Epithelial cell of esophagus (primary cell): ENCODE measurements at regions not wholly inside any gene's neighbourhood (a gene's known extent, or its start where the extent isn't known, plus 50 kb on each side); places are given as distances from the start of the nearest gene placed in this dataset.

Experiments used
- DNase-seq: peaks from one replicate; pipeline ENCODE4 v3.0.0; 2010; ENCODE audit warnings: low read depth
- H3K4me3 ChIP-seq: 2 replicates; pipeline ENCODE4 v1.5.1; 2011; ENCODE audit warnings: mild to moderate bottlenecking, low read length, control low read depth
- TF ChIP-seq, protein P1 (sequence below): IDR thresholded peaks from 2 replicates; pipeline ENCODE4 v1.5.1; 2011; ENCODE audit warnings: low read depth, mild to moderate bottlenecking, low read length, control low read depth, inconsistent platforms; ENCODE audit not compliant: insufficient read depth; ENCODE audit errors: missing control alignments

DNA sequence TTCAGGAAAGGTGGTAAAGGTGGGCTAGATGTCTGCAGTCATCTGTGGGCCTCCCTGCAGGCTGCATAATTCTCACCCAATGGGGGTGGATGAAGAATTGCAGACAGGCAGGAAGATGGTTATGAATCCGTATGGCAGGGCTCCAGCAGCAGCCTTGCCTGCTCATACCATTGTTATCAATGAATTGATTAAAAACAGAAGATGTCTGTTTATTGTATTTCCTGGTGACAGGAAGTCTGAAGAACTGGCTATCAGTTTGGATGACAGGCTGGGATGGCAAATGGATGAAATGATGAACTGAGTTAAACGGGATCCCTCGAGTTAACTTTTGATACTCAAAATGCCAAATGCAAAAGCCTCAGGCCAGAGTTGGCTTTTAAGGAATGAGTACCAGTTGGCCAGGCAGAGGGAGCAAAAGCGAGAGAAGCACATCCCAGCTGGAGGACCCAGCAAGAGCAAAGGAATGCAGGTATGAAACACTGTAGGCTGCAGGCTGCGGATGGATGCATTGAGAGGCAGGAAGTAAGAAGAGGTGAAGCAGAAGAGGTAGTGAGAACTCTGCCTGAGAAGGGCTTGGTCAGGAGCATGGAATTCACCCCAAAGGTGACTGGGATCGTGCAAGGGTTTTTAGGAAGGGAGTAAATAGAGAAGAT, 550.0 kb upstream of the TBX3 start:
- TF ChIP-seq, protein P1, sequence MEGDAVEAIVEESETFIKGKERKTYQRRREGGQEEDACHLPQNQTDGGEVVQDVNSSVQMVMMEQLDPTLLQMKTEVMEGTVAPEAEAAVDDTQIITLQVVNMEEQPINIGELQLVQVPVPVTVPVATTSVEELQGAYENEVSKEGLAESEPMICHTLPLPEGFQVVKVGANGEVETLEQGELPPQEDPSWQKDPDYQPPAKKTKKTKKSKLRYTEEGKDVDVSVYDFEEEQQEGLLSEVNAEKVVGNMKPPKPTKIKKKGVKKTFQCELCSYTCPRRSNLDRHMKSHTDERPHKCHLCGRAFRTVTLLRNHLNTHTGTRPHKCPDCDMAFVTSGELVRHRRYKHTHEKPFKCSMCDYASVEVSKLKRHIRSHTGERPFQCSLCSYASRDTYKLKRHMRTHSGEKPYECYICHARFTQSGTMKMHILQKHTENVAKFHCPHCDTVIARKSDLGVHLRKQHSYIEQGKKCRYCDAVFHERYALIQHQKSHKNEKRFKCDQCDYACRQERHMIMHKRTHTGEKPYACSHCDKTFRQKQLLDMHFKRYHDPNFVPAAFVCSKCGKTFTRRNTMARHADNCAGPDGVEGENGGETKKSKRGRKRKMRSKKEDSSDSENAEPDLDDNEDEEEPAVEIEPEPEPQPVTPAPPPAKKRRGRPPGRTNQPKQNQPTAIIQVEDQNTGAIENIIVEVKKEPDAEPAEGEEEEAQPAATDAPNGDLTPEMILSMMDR = no peak
- no peak for DNase-seq
- no peak overlapping the region for H3K4me3 ChIP-seq

GRCh38 chr12:115232455-115233156, 548.6 kb upstream of the TBX3 start:
- H3K4me3 ChIP-seq = no peak overlapping the region
- TF ChIP-seq, protein P1 = no peak
- DNase-seq = peak; percentile 23

DNA sequence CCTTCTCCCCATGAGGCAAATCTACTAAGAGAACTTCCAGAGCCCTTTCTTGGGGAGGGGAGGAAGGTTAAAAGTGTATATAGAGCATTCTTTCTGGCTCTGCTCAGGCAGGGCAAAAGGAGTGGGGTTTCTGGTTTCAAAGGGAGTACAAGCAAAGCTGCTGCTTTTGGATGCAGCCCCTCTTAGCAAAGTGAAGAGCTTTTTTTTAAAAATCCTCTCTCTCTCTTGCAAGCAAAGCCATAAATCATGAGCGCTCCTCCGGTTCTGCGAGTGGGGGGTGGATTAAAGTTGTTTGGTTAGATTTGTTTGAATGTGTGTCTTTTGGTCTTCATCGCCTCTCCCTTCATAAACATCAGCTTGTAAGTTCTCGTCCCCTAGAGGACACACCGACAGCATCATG, 546.6 kb upstream of the TBX3 start:
- H3K4me3 ChIP-seq = no peak overlapping the region
- TF ChIP-seq, protein P1 = no peak
- DNase-seq = no peak

GRCh38 chr12:115229517-115229916, 545.5 kb upstream of the TBX3 start:
- no peak overlapping the region for H3K4me3 ChIP-seq
- DNase-seq = no peak
- TF ChIP-seq, protein P1 = no peak

DNA sequence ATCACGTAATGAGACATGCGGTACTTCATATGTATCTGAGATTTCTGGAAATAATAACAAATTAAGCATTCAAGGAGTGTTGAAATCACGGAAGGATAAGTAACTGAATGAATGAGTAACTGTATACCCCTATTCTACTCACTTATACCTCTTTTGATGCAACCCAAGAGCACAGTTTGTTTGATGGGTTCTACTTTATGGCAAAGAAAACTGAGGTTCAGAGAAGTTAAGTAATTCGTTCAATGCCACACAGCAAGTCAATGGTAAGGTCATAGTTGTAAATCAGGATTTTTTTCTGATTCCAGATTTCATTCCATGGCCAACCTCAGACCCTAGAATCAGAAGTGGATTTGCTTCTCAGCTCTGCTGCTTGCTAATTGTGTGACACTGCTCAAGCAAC, 544.5 kb upstream of the TBX3 start:
- H3K4me3 ChIP-seq = no peak overlapping the region
- TF ChIP-seq, protein P1 = no peak
- no peak for DNase-seq

DNA sequence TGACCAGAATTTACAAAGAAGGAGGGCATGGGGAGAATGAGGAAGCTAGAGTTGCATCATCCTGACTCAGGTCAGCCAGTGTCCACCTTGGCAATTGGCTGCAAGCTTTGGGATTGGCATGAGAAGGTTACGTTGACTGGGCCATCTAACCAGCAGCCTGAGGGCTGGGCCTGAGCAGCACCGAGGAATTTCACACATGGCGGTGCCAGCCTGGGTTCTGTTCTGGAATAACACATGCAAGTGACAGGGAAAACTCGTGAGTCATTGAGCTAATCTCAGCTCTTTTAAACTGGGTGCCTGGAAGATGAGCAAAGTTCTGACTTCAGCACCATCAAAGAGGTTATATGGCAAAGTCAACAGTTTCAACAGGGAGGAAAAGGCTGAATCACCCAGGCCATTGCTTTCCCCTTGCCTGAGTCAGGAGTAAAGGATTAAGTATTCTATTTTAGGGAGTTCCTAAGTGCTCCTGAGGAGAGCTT, 543.2 kb upstream of the TBX3 start:
- peak; percentile 98 for DNase-seq
- H3K4me3 ChIP-seq = no peak overlapping the region

More for the DNA sequence above, 543.2 kb upstream of the TBX3 start:
- TF ChIP-seq, protein P1 = no peak
